Activated CD4-positive, alpha-beta T cell treated with anti-CD3 and anti-CD28 coated beads for 24 hours (primary cell): ENCODE measurements at regions not wholly inside any gene's neighbourhood (a gene's known extent, or its start where the extent isn't known, plus 50 kb on each side); places are given as distances from the start of the nearest gene placed in this dataset.

ENCODE experiments used
- DNase-seq, 2 donors: peaks; one replicate each; pipeline ENCODE4 v3.0.0-alpha.2; 2020; ENCODE audit warnings: low read depth in 2 of 2

DNA sequence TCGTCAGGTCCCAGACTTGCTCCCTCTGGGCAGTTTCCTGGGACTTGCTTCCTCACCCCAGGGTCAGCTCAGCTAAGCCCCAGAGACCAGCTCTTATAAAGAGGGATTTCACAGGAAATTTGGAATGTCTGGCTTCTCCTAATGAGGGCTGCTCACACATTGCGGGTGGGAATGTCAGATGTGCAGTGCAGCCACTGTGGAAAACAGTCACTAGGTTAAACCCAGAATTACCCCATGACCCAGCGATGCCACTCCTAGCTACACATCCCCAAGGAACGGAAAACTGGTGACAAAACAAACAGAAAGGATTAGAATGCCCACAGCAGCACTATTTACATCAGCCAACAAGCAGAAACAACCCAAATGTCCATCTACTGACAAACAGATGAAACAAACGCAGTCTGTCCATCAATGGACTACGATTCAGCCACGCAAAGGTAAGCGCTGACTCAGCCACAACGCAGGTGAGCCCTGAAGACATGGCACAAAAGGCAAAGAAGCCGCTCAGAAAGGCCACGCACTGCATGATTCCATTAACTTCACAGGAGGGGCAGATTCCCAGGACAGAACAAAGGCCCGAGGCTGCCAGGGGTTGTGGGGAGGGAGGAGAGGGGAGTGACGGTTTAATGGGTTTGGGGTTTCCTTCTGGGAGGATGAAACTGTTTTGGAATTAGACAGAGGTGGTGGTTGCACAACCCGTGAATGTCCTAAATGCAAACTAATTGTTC is 63.0 kb downstream of the NCOR2 start:
- no peak for DNase-seq

- no peak for DNase-seq
These were observed 64.1 kb downstream of the NCOR2 start for GRCh38 chr12:124503305-124503704.

- no peak for DNase-seq
These were observed 65.0 kb downstream of the NCOR2 start for GRCh38 chr12:124502379-124502778.

GRCh38 chr12:124501827-124502226 is 65.6 kb downstream of the NCOR2 start:
- no peak for DNase-seq

GRCh38 chr12:124501112-124501561 is 66.3 kb downstream of the NCOR2 start:
- no peak for DNase-seq

GRCh38 chr12:124499898-124500244 is 67.5 kb downstream of the NCOR2 start:
- no peak for DNase-seq

DNA sequence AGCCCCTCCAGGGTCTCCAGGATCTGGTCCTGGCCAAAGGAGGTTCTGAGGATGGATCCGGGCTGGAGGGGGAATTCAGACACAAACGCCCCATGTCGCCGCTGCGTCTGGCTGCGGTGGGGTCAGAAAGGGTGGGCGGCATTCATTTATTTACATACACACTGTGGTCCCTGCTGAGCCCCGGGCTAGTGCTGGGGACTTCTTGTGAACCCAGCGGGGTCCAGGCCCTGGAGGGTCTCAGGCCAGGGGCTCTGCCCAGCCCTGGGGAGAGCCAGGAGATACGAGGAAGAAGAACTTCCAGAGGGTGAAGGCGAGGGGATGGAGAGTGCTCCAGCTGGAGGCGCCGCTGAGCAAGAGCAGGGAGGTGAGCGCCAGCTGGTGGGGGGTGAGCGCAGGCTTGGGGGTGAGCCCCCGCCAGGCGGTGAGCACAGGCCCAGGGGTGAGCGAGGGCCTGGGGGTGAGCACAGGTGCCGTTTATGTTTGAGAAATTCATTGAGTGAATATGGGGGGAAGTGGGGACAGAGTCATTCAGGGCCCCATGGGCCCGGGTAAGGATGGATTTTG is 68.1 kb downstream of the NCOR2 start:
- no peak for DNase-seq

- DNase-seq = no peak
These were observed 68.9 kb downstream of the NCOR2 start for GRCh38 chr12:124498275-124499189.

GRCh38 chr12:124497658-124498057 is 69.8 kb downstream of the NCOR2 start:
- no peak for DNase-seq

DNA sequence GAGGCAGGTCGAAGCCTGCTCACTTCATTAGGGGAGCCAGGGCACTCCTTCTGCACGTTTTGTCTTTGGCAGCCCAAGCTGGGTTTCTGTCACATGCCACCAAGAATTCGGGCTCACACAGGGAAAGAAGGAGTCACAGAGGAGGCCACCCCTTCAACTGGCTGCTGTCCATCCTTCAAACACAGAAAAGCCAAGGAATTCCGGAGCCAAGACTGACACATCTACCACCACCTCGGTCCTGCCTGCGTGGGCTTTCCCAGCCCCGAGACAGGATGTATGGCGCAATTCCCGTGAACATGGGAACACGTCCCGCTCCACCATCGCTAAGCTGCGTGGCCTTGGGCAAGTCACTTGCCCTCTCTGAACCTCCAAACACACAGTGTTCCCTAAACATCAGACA is 70.4 kb downstream of the NCOR2 start:
- DNase-seq = no peak

DNA sequence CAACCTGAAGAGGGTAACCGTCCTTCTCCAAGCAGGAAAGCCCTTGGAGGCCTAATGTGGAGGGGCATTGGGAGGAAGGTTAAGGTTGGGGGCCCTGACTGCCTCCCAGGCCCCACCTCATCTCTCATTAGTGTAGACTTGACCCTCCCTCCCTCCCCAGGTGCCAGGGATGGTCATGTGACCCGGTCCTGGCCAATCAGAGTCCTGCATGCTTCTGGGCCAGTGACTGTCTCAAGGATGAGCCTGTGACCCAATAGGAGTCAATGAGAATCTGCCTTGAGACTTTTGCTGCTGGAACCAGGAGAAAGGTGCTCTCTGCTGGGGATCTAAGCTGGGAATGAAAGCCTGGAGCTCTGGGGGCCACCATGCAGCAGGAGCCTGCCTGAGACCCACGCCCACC is 70.8 kb downstream of the NCOR2 start:
- no peak for DNase-seq

GRCh38 chr12:124495194-124495983 is 72.0 kb downstream of the NCOR2 start:
- no peak for DNase-seq

GRCh38 chr12:124494751-124495129 is 72.7 kb downstream of the NCOR2 start:
- no peak for DNase-seq

- peak; percentile 23 to 58 for DNase-seq
These were observed 73.3 kb downstream of the NCOR2 start for GRCh38 chr12:124493809-124494750.

- DNase-seq = no peak
These were observed 74.3 kb downstream of the NCOR2 start for GRCh38 chr12:124492879-124493808.

DNA sequence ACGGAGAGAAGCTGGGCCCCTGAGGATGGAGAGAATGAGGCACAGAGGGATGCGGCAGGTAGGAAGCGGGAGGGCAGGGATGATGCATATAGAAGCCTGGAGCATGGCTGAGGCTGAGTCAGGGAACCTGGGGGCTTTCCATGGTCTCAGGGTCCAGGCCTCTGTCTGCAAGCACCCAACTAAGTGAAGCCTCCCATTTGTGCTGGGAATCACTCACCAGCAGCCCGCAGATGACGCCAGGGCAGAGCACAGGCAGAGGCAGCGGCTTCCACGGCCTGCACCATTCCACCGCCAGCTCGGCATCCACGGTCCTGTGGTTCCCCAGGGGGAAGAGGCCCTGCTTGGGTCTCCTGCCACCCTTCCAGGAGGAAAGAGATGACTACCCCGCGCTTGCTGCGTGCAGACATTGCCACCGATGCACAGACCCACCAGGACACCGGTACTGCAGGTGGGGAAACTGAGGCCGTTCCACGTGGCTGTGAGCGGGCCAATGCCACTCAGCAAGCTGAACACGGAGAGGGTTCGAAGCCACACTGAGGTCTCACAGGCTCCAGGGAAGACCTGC is 75.5 kb downstream of the NCOR2 start:
- DNase-seq = no peak

- no peak for DNase-seq
These were observed 76.1 kb downstream of the NCOR2 start for GRCh38 chr12:124491310-124491709.

GRCh38 chr12:124490584-124491305 is 76.7 kb downstream of the NCOR2 start:
- no peak for DNase-seq
